Testis (tissue), 2 donors: ENCODE measurements at regions not wholly inside any gene's neighbourhood (a gene's known extent, or its start where the extent isn't known, plus 50 kb on each side); places are given as distances from the start of the nearest gene placed in this dataset.

Experiments
- DNase-seq: peaks from one replicate; pipeline ENCODE4 v3.0.0-alpha.2; 2019
- H3K27ac ChIP-seq, 2 donors: fragments of 200-600 bp; sonication (generic); one replicate each; pipeline ENCODE4 v1.5.1; 2019
- H3K27me3 ChIP-seq: fragments of 200-600 bp; sonication (generic); one replicate; pipeline ENCODE4 v1.5.1; 2019
- H3K36me3 ChIP-seq: fragments of 200-600 bp; sonication (generic); one replicate; pipeline ENCODE4 v1.5.1; 2017; ENCODE audit warnings: low read depth; ENCODE audit errors: missing control alignments
- H3K4me1 ChIP-seq: fragments of 200-600 bp; sonication (generic); one replicate; pipeline ENCODE4 v1.5.1; 2019
- H3K4me3 ChIP-seq, 2 donors: fragments of 200-600 bp; sonication (generic); one replicate each; pipeline ENCODE4 v1.5.1; 2017 to 2019
- H3K9me3 ChIP-seq: fragments of 200-600 bp; sonication (generic); one replicate; pipeline ENCODE4 v1.5.1; 2017
- CTCF ChIP-seq, 3 experiments: fragments of 450-650 bp in 2 of 3; fragments of 200-600 bp in 1 of 3; sonication (generic) in 1 of 3; IDR thresholded peaks; one replicate each; pipeline ENCODE4 v1.5.1; 2016 to 2019; ENCODE audit warnings: antibody characterized with exemption in 3 of 3, mild to moderate bottlenecking in 2 of 3, moderate library complexity in 1 of 3
- POLR2A ChIP-seq: fragments of 450-650 bp; IDR thresholded peaks from one replicate; pipeline ENCODE4 v1.6.1; 2017; ENCODE audit warnings: antibody characterized with exemption, mild to moderate bottlenecking, moderate library complexity
- WGBS, 2 donors: methylation state at CpG; one replicate each; pipeline ENCODE4 v1.1.5; 2018; 5-methylcytosine and 5-hydroxymethylcytosine counted together
- intact Hi-C: fragments of 100-400 bp; cut with DNase I; formaldehyde crosslinking; loops from one replicate; pipeline ENCODE4 v1.15.1; 2023; ENCODE audit warnings: low total_unique reads

DNA sequence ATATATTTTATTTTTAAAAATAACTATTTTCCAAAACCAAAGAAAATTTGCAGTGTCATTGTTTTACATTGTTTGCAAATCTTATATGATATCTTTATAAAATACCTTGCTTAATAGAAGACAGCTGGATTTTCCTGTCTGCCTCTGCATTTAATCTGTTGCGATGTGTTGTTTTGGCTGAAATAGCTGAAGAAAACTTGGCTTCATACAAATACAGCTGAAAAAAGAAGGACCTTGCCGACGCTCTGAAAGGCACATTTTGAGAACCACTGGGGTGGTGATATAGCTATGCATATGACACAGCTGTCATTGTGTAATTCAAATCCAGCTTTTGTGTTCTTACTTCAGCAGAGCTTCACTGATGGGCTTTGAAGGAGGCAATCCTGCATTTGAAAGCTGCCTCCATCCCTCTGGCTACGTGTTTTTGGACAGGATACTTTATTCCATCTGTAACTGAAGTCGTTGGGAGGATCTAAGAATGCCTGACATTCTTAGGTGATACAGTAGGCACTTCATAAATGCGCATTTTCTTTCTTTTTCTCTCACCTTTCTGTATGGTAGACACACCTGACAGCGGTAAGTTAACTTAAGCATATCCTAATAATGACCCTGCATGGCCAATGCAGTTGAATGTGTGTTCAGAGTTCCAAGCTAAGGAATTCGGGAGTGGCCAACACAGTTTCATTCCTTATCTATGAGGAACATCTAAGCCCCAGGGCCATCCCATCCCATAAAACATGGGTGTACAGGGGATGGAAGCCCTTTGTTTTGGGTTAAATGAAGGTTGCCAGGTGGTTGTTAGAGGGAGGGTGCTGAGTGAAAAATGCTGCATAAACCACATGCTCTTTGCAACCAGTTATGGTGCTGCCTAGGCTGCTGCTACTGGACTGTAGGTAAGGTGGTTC is 213.0 kb downstream of the TFAP2A start:
- no peaks in the 10 kb centered on the region for H3K4me1 ChIP-seq
- TF ChIP-seq CTCF (IDR thresholded peaks at IDR 0.05) (no peak), POLR2A (no peak)
- no peak overlapping the region for H3K4me3 ChIP-seq
- intact Hi-C loops: no loop called here
- H3K27me3 ChIP-seq: no peaks in the 10 kb centered on the region
- no peaks in the 10 kb centered on the region for H3K9me3 ChIP-seq
- 85 to 90% methylated on average over 8 of the region's 8 CpGs for WGBS, 2 donors
- no peak for DNase-seq
- H3K27ac ChIP-seq: no peak overlapping the region
- no peaks in the 10 kb centered on the region for H3K36me3 ChIP-seq

- no peaks in the 10 kb centered on the region for H3K4me1 ChIP-seq
- H3K4me3 ChIP-seq: no peak overlapping the region
- TF ChIP-seq CTCF (IDR thresholded peaks at IDR 0.05) (no peak), POLR2A (no peak)
- intact Hi-C loops: no loop called here
- 85 to 86% methylated on average over 5 of the region's 5 CpGs for WGBS, 2 donors
- no peak for DNase-seq
- no peaks in the 10 kb centered on the region for H3K9me3 ChIP-seq
- H3K36me3 ChIP-seq: no peaks in the 10 kb centered on the region
- no peak overlapping the region for H3K27ac ChIP-seq
- no peaks in the 10 kb centered on the region for H3K27me3 ChIP-seq
Observed at GRCh38 chr6:10196090-10196489, 218.8 kb downstream of the TFAP2A start.

DNA sequence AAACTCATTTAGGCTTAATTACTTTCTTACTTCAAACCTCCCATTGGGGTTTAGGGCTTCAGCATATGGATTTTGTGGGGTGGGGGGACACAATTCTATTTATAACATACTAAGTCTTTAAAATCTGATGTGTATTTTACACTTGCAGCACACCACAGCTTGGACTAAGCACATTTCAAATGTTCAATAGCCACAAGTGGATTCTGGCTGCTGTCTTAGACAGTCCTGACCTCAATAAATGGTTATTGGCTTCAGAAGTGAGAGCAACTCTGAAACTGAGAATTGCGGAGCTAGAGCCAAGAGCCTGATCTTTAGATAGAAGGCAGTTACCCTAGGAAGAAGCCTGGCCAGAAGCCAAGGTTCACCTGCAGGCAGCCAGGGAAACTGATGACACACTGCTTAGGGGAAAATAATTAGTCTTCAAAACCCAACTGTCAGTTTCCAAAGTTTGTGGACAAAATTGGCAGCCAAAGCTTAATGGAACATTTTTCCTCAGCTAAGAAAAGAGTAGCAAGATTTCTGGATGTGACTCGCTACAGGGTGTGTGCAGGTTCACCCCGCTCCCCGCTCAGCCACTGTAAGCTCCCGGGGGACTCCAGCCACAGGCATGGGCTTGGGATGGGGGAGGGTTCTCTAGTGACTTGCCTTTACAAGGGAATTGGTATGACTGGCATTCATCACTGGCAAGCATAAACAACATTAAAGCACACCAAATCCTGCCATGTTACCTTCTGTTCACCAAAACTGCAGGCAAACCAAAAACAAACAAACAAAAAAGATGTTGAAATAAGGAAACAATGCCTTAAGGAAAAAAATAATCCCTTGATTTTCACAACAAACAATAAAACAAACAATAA is 219.8 kb downstream of the TFAP2A start:
- WGBS, 2 donors: 80 to 83% methylated on average over 5 of the region's 5 CpGs
- no peak for TF ChIP-seq POLR2A
- TF ChIP-seq CTCF (IDR thresholded peaks at IDR 0.05): no peak
- H3K9me3 ChIP-seq: no peaks in the 10 kb centered on the region
- DNase-seq: no peak
- H3K4me3 ChIP-seq: no peak overlapping the region
- no peak overlapping the region for H3K27ac ChIP-seq
- no peaks in the 10 kb centered on the region for H3K4me1 ChIP-seq
- H3K36me3 ChIP-seq: no peaks in the 10 kb centered on the region
- H3K27me3 ChIP-seq: no peaks in the 10 kb centered on the region
- intact Hi-C loops: no loop called here

DNA sequence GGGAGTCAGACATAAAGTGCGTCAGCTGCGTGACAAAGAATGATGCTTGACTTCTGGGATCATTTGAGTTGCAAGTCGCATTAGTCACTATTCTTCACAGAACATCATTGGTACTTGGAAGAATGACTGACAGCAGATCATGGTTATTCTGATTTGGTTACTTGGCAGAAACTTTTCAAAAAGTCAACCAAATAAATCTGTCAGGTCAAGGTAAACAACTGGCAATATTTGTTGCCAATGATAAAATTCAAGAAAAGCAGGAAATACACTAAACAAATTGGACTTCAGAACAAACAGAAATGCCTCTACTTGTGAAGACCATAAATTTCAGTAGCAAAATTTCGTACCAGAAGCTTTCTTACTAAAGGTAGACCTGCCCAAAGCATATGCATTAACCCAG is 221.6 kb downstream of the TFAP2A start:
- Histone ChIP-seq H3K27ac (no peak overlapping the region), H3K36me3 (no peaks in the 10 kb centered on the region), H3K4me3 (no peak overlapping the region), H3K27me3 (no peaks in the 10 kb centered on the region), H3K9me3 (no peaks in the 10 kb centered on the region), H3K4me1 (no peaks in the 10 kb centered on the region)
- intact Hi-C loops: no loop called here
- DNase-seq: no peak
- 83 to 84% methylated on average over 4 of the region's 4 CpGs for WGBS, 2 donors
- TF ChIP-seq CTCF (IDR thresholded peaks at IDR 0.05): no peak
- TF ChIP-seq POLR2A: no peak
